HEK293T (cell line): ENCODE measurements at regions not wholly inside any gene's neighbourhood (a gene's known extent, or its start where the extent isn't known, plus 50 kb on each side); places are given as distances from the start of the nearest gene placed in this dataset.
A peak's percentile ranks its signal among the peaks of the same experiment; 100 is the strongest.

Experiments
- CTCF ChIA-PET: fragments of 350-600 bp; formaldehyde crosslinking; extraction: SDS; loops from one replicate; lab custom pipeline; 2021; ENCODE audit warnings: antibody characterized with exemption, inconsistent platforms; lab: Yijun Ruan, JAX
- POLR2A ChIA-PET: fragments of 350-600 bp; formaldehyde crosslinking; extraction: SDS; loops from one replicate; lab custom pipeline; 2020; ENCODE audit warnings: antibody characterized with exemption, inconsistent platforms; lab: Yijun Ruan, JAX
- DNase-seq: peaks from one replicate; pipeline ENCODE4 v3.0.0; 2012; ENCODE audit warnings: mixed read lengths; ENCODE audit errors: extremely low spot score
- ARNT ChIP-seq: fragments of 450-650 bp; IDR thresholded peaks from 2 replicates; pipeline ENCODE4 v1.6.1; 2017; ENCODE audit warnings: mild to moderate bottlenecking
- BHLHE40 ChIP-seq: fragments of 450-650 bp; IDR thresholded peaks from 2 replicates; pipeline ENCODE4 v1.6.1; 2016; ENCODE audit warnings: mild to moderate bottlenecking, moderate library complexity, borderline replicate concordance
- CTBP1 ChIP-seq: fragments of 450-650 bp; IDR thresholded peaks from 2 replicates; pipeline ENCODE4 v1.6.1; 2016; ENCODE audit warnings: borderline replicate concordance
- ELF4 ChIP-seq: fragments of 450-650 bp; IDR thresholded peaks from 2 replicates; pipeline ENCODE4 v1.6.1; 2017; ENCODE audit warnings: antibody characterized with exemption
- FOXA1 ChIP-seq: fragments of 450-650 bp; IDR thresholded peaks from 2 replicates; pipeline ENCODE4 v1.6.1; 2016; ENCODE audit warnings: mild to moderate bottlenecking
- FOXK2 ChIP-seq: fragments of 450-650 bp; IDR thresholded peaks from 2 replicates; pipeline ENCODE4 v1.6.1; 2016; ENCODE audit warnings: mild to moderate bottlenecking
- FOXM1 ChIP-seq: fragments of 450-650 bp; IDR thresholded peaks from 2 replicates; pipeline ENCODE4 v1.6.1; 2017; ENCODE audit warnings: mild to moderate bottlenecking, borderline replicate concordance
- HDGF ChIP-seq: fragments of 450-650 bp; IDR thresholded peaks from 2 replicates; pipeline ENCODE4 v1.6.1; 2017; ENCODE audit warnings: antibody characterized with exemption, borderline replicate concordance
- L3MBTL2 ChIP-seq: fragments of 450-650 bp; conservative IDR thresholded peaks from 2 replicates; pipeline ENCODE4 v1.6.1; 2016; ENCODE audit warnings: mild to moderate bottlenecking
- LEF1 ChIP-seq: fragments of 450-650 bp; IDR thresholded peaks from 2 replicates; pipeline ENCODE4 v1.6.1; 2017; ENCODE audit warnings: mild to moderate bottlenecking, borderline replicate concordance
- NFRKB ChIP-seq: fragments of 450-650 bp; IDR thresholded peaks from 2 replicates; pipeline ENCODE4 v1.6.1; 2016; ENCODE audit warnings: mild to moderate bottlenecking, moderate library complexity
- PKNOX1 ChIP-seq: fragments of 450-650 bp; IDR thresholded peaks from 2 replicates; pipeline ENCODE4 v1.6.1; 2016
- SP1 ChIP-seq: fragments of 450-650 bp; IDR thresholded peaks from 2 replicates; pipeline ENCODE4 v1.6.1; 2017
- SUZ12 ChIP-seq: fragments of 450-650 bp; IDR thresholded peaks from 2 replicates; pipeline ENCODE4 v1.6.1; 2016; ENCODE audit warnings: mild to moderate bottlenecking
- TARDBP ChIP-seq: fragments of 450-650 bp; IDR thresholded peaks from 2 replicates; pipeline ENCODE4 v1.6.1; 2016
- ZNF384 ChIP-seq: fragments of 450-650 bp; IDR thresholded peaks from 2 replicates; pipeline ENCODE4 v1.6.1; 2016

- peak; percentile 2 for DNase-seq
- no peak for TF ChIP-seq L3MBTL2
- TF ChIP-seq TARDBP: no peak
- no peak for TF ChIP-seq ELF4
- no peak for TF ChIP-seq FOXA1
- TF ChIP-seq FOXK2: no peak
- no peak for TF ChIP-seq HDGF
- no peak for TF ChIP-seq SP1
- no peak for TF ChIP-seq NFRKB
- no peak for TF ChIP-seq CTBP1
- ChIA-PET CTCF (no interaction called here), POLR2A (no interaction called here)
Measured at GRCh38 chr11:39724404-39724803, 1735.0 kb downstream of the LRRC4C start.

GRCh38 chr11:39712581-39712980, 1746.9 kb downstream of the LRRC4C start:
- ChIA-PET CTCF (no interaction called here), POLR2A (no interaction called here)
- no peak for DNase-seq
- no peak for TF ChIP-seq PKNOX1
- no peak for TF ChIP-seq CTBP1
- no peak for TF ChIP-seq ARNT
- TF ChIP-seq LEF1: no peak
- TF ChIP-seq SUZ12: no peak
- no peak for TF ChIP-seq ELF4
- TF ChIP-seq TARDBP: no peak
- TF ChIP-seq ZNF384: no peak
- TF ChIP-seq NFRKB: no peak
- TF ChIP-seq SP1: no peak
- no peak for TF ChIP-seq L3MBTL2
- no peak for TF ChIP-seq FOXM1
- no peak for TF ChIP-seq HDGF
- TF ChIP-seq FOXA1: no peak
- no peak for TF ChIP-seq BHLHE40
- TF ChIP-seq FOXK2: no peak

GRCh38 chr11:39690856-39691255, 1768.6 kb downstream of the LRRC4C start:
- TF ChIP-seq FOXA1: no peak
- ChIA-PET CTCF (no interaction called here), POLR2A (no interaction called here)
- DNase-seq: no peak

GRCh38 chr11:39683951-39684554, 1775.4 kb downstream of the LRRC4C start:
- POLR2A ChIA-PET: no interaction called here
- CTCF ChIA-PET: no interaction called here
- TF ChIP-seq BHLHE40 (no peak), ARNT (no peak), FOXA1 (no peak), L3MBTL2 (no peak), LEF1 (no peak), ZNF384 (no peak), FOXK2 (no peak), SUZ12 (no peak), CTBP1 (no peak), FOXM1 (no peak), NFRKB (no peak), SP1 (no peak), HDGF (no peak), TARDBP (no peak), PKNOX1 (no peak), ELF4 (no peak)
- DNase-seq: no peak

- TF ChIP-seq BHLHE40 (no peak), FOXM1 (no peak), SUZ12 (no peak), ELF4 (no peak), FOXA1 (no peak), NFRKB (no peak), TARDBP (no peak), HDGF (no peak), FOXK2 (no peak), ZNF384 (no peak), L3MBTL2 (no peak), ARNT (no peak)
- ChIA-PET CTCF (no interaction called here), POLR2A (no interaction called here)
- no peak for DNase-seq
Measured at GRCh38 chr11:39683288-39683950, 1776.0 kb downstream of the LRRC4C start.

- POLR2A ChIA-PET: no interaction called here
- CTCF ChIA-PET: no interaction called here
- TF ChIP-seq TARDBP (no peak), FOXM1 (no peak), ARNT (no peak), FOXA1 (no peak), BHLHE40 (no peak), L3MBTL2 (no peak), SUZ12 (no peak), PKNOX1 (no peak), LEF1 (no peak), HDGF (no peak), ZNF384 (no peak), FOXK2 (no peak), CTBP1 (no peak), NFRKB (no peak), ELF4 (no peak), SP1 (no peak)
- DNase-seq: no peak
Measured at GRCh38 chr11:39681428-39681827, 1778.0 kb downstream of the LRRC4C start.

GRCh38 chr11:39678996-39679395, 1780.5 kb downstream of the LRRC4C start:
- ChIA-PET POLR2A (no interaction called here), CTCF (no interaction called here)
- no peak for TF ChIP-seq CTBP1
- no peak for DNase-seq
